SIG-M5 treated with dmso at 0.1 percent for 504 hours (cell line): ENCODE measurements at regions not wholly inside any gene's neighbourhood (a gene's known extent, or its start where the extent isn't known, plus 50 kb on each side); places are given as distances from the start of the nearest gene placed in this dataset.
"Not testable (repeated sequence)": the region's sequence is repeated elsewhere in the genome, so short reads cannot be mapped to it uniquely, and the experiment has no call there.

Experiments
- DNase-seq: peaks from one replicate; lab custom pipeline; 2025; ENCODE audit not compliant: unreplicated experiment; lab: John Stamatoyannopoulos, UW

GRCh38 chr4:84022564-84022963 is 476.5 kb downstream of the NKX6-1 start:
- no peak for DNase-seq

GRCh38 chr4:84019626-84020025 is 479.5 kb downstream of the NKX6-1 start:
- no peak for DNase-seq

- no peak for DNase-seq
Measured at GRCh38 chr4:84003046-84003445, 467.1 kb downstream of the GPAT3 start.

- no peak for DNase-seq
Measured at GRCh38 chr4:84001876-84002569, 466.1 kb downstream of the GPAT3 start.

GRCh38 chr4:83996254-83996653 is 460.3 kb downstream of the GPAT3 start:
- DNase-seq, result no peak

GRCh38 chr4:83993774-83994173 is 457.9 kb downstream of the GPAT3 start:
- no peak for DNase-seq

GRCh38 chr4:83989835-83990234 is 453.9 kb downstream of the GPAT3 start:
- no peak for DNase-seq

GRCh38 chr4:83981156-83981555 is 445.2 kb downstream of the GPAT3 start:
- DNase-seq, result no peak

- no peak for DNase-seq
Measured at GRCh38 chr4:83979773-83980172, 443.9 kb downstream of the GPAT3 start.

GRCh38 chr4:83974111-83974780 is 438.3 kb downstream of the GPAT3 start:
- DNase-seq, result no peak

- DNase-seq, result no peak
Measured at GRCh38 chr4:83964996-83965541, 429.2 kb downstream of the GPAT3 start.

GRCh38 chr4:83962492-83962891 is 426.6 kb downstream of the GPAT3 start:
- DNase-seq, result no peak

- peak; percentile 3 for DNase-seq
Measured at GRCh38 chr4:83961575-83961974, 425.7 kb downstream of the GPAT3 start.

- no peak for DNase-seq
Measured at GRCh38 chr4:83959160-83959559, 423.3 kb downstream of the GPAT3 start.

- no peak for DNase-seq
Measured at GRCh38 chr4:83947830-83948193, 411.9 kb downstream of the GPAT3 start.

- no peak for DNase-seq
Measured at GRCh38 chr4:83947125-83947829, 411.4 kb downstream of the GPAT3 start.

GRCh38 chr4:83943691-83944090 is 407.8 kb downstream of the GPAT3 start:
- DNase-seq, result not testable (repeated sequence)

- no peak for DNase-seq
Measured at GRCh38 chr4:83932750-83933391, 397.0 kb downstream of the GPAT3 start.

- no peak for DNase-seq
Measured at GRCh38 chr4:83931659-83932438, 395.9 kb downstream of the GPAT3 start.

GRCh38 chr4:83929550-83929949 is 393.6 kb downstream of the GPAT3 start:
- DNase-seq, result no peak

GRCh38 chr4:83926950-83927349 is 391.0 kb downstream of the GPAT3 start:
- no peak for DNase-seq
